ENCODE measurements at regions not wholly inside any gene's neighbourhood (a gene's known extent, or its start where the extent isn't known, plus 50 kb on each side); places are given as distances from the start of the nearest gene placed in this dataset.

DNA sequence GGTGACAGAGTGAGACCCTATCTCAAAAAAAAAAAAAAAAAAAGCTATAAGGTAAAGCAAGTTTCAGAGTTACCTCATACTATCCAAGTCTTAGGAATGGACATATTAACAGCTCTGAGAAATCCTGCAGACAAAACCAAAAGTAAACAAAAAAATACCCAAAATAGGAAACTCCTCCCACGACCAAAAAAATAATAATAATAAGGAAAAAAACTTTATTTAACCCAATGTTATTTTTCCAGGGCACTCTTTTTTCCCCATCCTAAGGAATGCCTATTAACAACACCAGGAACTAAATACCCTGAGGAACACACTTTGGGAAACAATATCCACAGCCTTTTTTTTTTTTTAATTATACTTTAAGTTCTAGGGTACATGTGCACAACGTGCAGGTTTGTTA is 135.5 kb upstream of the CCND2 start:
- Histone ChIP-seq H3K4me1 (no peaks in the 10 kb centered on the region), H3K27me3 (ENCODE audit: low read depth) (peaks cover 18% of the 10 kb centered on the region), H3K4me3 (no peak overlapping the region), H3K36me3 (no peaks in the 10 kb centered on the region), H3K27ac (replicated peaks) (no peak overlapping the region), H3K9me3 (replicated peaks) (no peaks in the 10 kb centered on the region)
- TF ChIP-seq, protein P1, sequence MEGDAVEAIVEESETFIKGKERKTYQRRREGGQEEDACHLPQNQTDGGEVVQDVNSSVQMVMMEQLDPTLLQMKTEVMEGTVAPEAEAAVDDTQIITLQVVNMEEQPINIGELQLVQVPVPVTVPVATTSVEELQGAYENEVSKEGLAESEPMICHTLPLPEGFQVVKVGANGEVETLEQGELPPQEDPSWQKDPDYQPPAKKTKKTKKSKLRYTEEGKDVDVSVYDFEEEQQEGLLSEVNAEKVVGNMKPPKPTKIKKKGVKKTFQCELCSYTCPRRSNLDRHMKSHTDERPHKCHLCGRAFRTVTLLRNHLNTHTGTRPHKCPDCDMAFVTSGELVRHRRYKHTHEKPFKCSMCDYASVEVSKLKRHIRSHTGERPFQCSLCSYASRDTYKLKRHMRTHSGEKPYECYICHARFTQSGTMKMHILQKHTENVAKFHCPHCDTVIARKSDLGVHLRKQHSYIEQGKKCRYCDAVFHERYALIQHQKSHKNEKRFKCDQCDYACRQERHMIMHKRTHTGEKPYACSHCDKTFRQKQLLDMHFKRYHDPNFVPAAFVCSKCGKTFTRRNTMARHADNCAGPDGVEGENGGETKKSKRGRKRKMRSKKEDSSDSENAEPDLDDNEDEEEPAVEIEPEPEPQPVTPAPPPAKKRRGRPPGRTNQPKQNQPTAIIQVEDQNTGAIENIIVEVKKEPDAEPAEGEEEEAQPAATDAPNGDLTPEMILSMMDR (IDR thresholded peaks at IDR 0.05; ENCODE audit: borderline replicate concordance), result no peak
- intact Hi-C loops (cut with micrococcal nuclease), result no loop called here
- no peak for DNase-seq

GRCh38 chr12:4137441-4137840 is 136.1 kb upstream of the CCND2 start:
- intact Hi-C loops (cut with micrococcal nuclease), result no loop called here
- no peak for DNase-seq
- no peaks in the 10 kb centered on the region for H3K36me3 ChIP-seq
- H3K4me3 ChIP-seq, result no peak overlapping the region
- H3K27me3 ChIP-seq (ENCODE audit: low read depth), result peaks cover 21% of the 10 kb centered on the region
- H3K9me3 ChIP-seq (replicated peaks), result no peaks in the 10 kb centered on the region
- H3K4me1 ChIP-seq, result no peaks in the 10 kb centered on the region
- H3K27ac ChIP-seq (replicated peaks), result no peak overlapping the region
- TF ChIP-seq, protein P1 (IDR thresholded peaks at IDR 0.05; ENCODE audit: borderline replicate concordance), result no peak

GRCh38 chr12:4137015-4137414 is 136.5 kb upstream of the CCND2 start:
- Histone ChIP-seq H3K27ac (replicated peaks) (no peak overlapping the region), H3K27me3 (ENCODE audit: low read depth) (peaks cover 21% of the 10 kb centered on the region), H3K4me3 (no peak overlapping the region), H3K9me3 (replicated peaks) (no peaks in the 10 kb centered on the region), H3K36me3 (no peaks in the 10 kb centered on the region), H3K4me1 (no peaks in the 10 kb centered on the region)
- intact Hi-C loops (cut with micrococcal nuclease), result no loop called here
- DNase-seq, result no peak
- TF ChIP-seq, protein P1 (IDR thresholded peaks at IDR 0.05; ENCODE audit: borderline replicate concordance), result no peak

DNA sequence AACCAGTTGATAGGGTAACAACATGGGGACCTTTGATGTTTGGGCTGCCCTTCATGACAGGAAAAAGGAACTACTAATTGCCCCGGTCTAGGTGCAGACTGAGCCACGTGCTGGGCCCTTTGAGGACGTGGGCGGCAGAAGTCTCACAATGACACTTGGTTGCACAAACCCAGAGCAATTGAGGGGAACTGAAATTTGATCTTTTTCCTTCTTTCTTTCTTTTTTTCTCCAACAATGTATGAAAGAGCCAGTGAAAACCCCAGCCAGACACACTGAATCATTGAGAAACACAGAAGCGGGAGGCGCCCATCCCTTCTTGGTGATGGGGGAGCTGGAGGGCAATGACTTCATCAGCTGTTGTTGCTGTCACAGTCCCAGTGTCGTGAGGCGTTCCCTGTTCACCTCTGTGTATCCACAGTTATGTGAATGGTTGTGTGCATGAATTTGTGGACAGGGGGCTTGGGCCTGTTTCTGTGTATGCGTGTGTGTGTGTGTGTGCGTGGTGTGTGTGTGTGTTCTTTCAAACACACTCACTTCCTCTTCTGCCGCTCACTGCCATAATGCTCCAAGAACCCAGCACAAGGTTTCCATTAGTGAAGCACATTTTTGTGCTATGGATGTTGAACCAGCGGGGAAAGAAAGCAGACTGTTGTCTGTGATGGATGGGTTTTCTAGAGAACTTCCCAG is 137.5 kb upstream of the CCND2 start:
- no peak for DNase-seq
- Histone ChIP-seq H3K4me3 (no peak overlapping the region), H3K36me3 (no peaks in the 10 kb centered on the region), H3K9me3 (replicated peaks) (peaks cover 8% of the 10 kb centered on the region), H3K27me3 (ENCODE audit: low read depth) (peaks cover 25% of the 10 kb centered on the region), H3K4me1 (no peaks in the 10 kb centered on the region), H3K27ac (replicated peaks) (no peak overlapping the region)
- intact Hi-C loops (cut with micrococcal nuclease), result no loop called here
- TF ChIP-seq, protein P1 (IDR thresholded peaks at IDR 0.05; ENCODE audit: borderline replicate concordance), result no peak

GRCh38 chr12:4134448-4135263 is 138.9 kb upstream of the CCND2 start:
- no peak for DNase-seq
- intact Hi-C loops (cut with micrococcal nuclease), result no loop called here
- Histone ChIP-seq H3K36me3 (no peaks in the 10 kb centered on the region), H3K4me3 (no peak overlapping the region), H3K4me1 (no peaks in the 10 kb centered on the region), H3K27me3 (ENCODE audit: low read depth) (peaks cover 25% of the 10 kb centered on the region), H3K9me3 (replicated peaks) (peaks cover 16% of the 10 kb centered on the region), H3K27ac (replicated peaks) (no peak overlapping the region)
- TF ChIP-seq, protein P1 (IDR thresholded peaks at IDR 0.05; ENCODE audit: borderline replicate concordance), result no peak

All from left ventricle myocardium inferior (tissue), 1 donor.